A549 (cell line): ENCODE measurements at regions not wholly inside any gene's neighbourhood (a gene's known extent, or its start where the extent isn't known, plus 50 kb on each side); places are given as distances from the start of the nearest gene placed in this dataset.

Experiments
- ATAC-seq, 2 experiments: fragments of 200-7000 bp in 1 of 2; fragments of >200 bp in 1 of 2; cut with Nextera tagmentation in 1 of 2; cut with Tn5 transposase in 1 of 2; 3 replicates each; pipeline versions ENCODE4 v1.8.0 to v1.9.1; 2018 to 2020; ENCODE audit warnings: mild to moderate bottlenecking in 1 of 2, moderate library complexity in 1 of 2
- CTCF ChIA-PET: fragments of 300-600 bp; sonication (Branson Sonifier 250); formaldehyde crosslinking; extraction: SDS; loops from one replicate; lab custom pipeline; 2021; ENCODE audit warnings: antibody characterized with exemption, inconsistent platforms; lab: Yijun Ruan, JAX
- POLR2A ChIA-PET: fragments of 350-600 bp; formaldehyde crosslinking; extraction: SDS; loops from one replicate; lab custom pipeline; 2021; ENCODE audit warnings: antibody characterized with exemption, inconsistent platforms; lab: Yijun Ruan, JAX
- DNase-seq, 2 experiments: peaks; one replicate each; pipeline versions ENCODE4 v3.0.0 to v3.0.0-alpha.2; 2011 to 2016; ENCODE audit warnings: low read depth in 1 of 2, low spot score in 1 of 2
- FAIRE-seq: peaks from 2 replicates; lab custom pipeline; 2011; peaks lifted over from hg19 to GRCh38; lab: Jason Lieb, UNC
- H3K27ac ChIP-seq, 2 experiments: fragments of >200 bp; sonication (Bioruptor Twin); formaldehyde crosslinking; 3 replicates each; pipeline ENCODE4 v1.5.1; 2016 to 2017
- H3K4me1 ChIP-seq: fragments of >200 bp; sonication (Bioruptor Twin); formaldehyde crosslinking; 3 replicates; pipeline ENCODE4 v1.6.1; 2016
- H3K4me2 ChIP-seq: fragments of >200 bp; sonication (Bioruptor Twin); formaldehyde crosslinking; 3 replicates; pipeline ENCODE4 v1.6.1; 2016
- H3K4me3 ChIP-seq: fragments of >200 bp; sonication (Bioruptor Twin); formaldehyde crosslinking; 3 replicates; pipeline ENCODE4 v1.5.1; 2016
- H3K9me3 ChIP-seq: fragments of >200 bp; sonication (Bioruptor Twin); formaldehyde crosslinking; 3 replicates; pipeline ENCODE4 v1.6.1; 2016
- CBX2 ChIP-seq: fragments of 200-600 bp; sonication (generic); IDR thresholded peaks from 2 replicates; pipeline ENCODE4 v1.6.1; 2016; ENCODE audit warnings: low read depth, mild to moderate bottlenecking, borderline replicate concordance
- CBX8 ChIP-seq: fragments of 200-600 bp; sonication (generic); IDR thresholded peaks from 2 replicates; pipeline ENCODE4 v1.6.1; 2016
- CEBPB ChIP-seq, 2 experiments: fragments of >200 bp in 1 of 2; sonication (Bioruptor Twin) in 1 of 2; formaldehyde crosslinking in 1 of 2; IDR thresholded peaks; 2 replicates each; pipeline ENCODE4 v1.6.1; 2012 to 2016
- CHD4 ChIP-seq: fragments of 200-600 bp; sonication (generic); IDR thresholded peaks from 2 replicates; pipeline ENCODE4 v1.6.1; 2016; ENCODE audit warnings: antibody characterized with exemption, mild to moderate bottlenecking, borderline replicate concordance
- EHF ChIP-seq: fragments of 250-450 bp; sonication (Bioruptor Pico); IDR thresholded peaks from 2 replicates; pipeline ENCODE4 v1.5.0; 2020; ENCODE audit warnings: mild to moderate bottlenecking
- EP300 ChIP-seq, 2 experiments: fragments of >200 bp; sonication (Bioruptor Twin); formaldehyde crosslinking; IDR thresholded peaks; 2 replicates in 1 of 2; 3 replicates in 1 of 2; pipeline ENCODE4 v1.6.1; 2016 to 2017
- FOSB ChIP-seq: fragments of 250-450 bp; sonication (Bioruptor Pico); IDR thresholded peaks from 2 replicates; pipeline ENCODE4 v1.5.0; 2020; ENCODE audit warnings: mild to moderate bottlenecking, moderate library complexity
- GATA3 ChIP-seq: IDR thresholded peaks from 2 replicates; pipeline ENCODE4 v1.6.1; 2012; ENCODE audit warnings: borderline replicate concordance
- HEYL ChIP-seq: fragments of 250-450 bp; sonication (Bioruptor Pico); IDR thresholded peaks from 2 replicates; pipeline ENCODE4 v1.8.0; 2021; ENCODE audit warnings: mild to moderate bottlenecking, moderate library complexity
- KDM1A ChIP-seq: fragments of 200-600 bp; sonication (generic); IDR thresholded peaks from 2 replicates; pipeline ENCODE4 v1.6.1; 2016; ENCODE audit warnings: low read depth, mild to moderate bottlenecking
- KDM5A ChIP-seq: fragments of 200-600 bp; sonication (generic); IDR thresholded peaks from 2 replicates; pipeline ENCODE4 v1.6.1; 2016; ENCODE audit warnings: antibody characterized with exemption, mild to moderate bottlenecking
- MAZ ChIP-seq: fragments of 150-350 bp; IDR thresholded peaks from 2 replicates; pipeline ENCODE4 v1.6.1; 2014; ENCODE audit warnings: antibody characterized with exemption, low read depth, low read length, borderline replicate concordance
- MYC ChIP-seq: IDR thresholded peaks from 2 replicates; pipeline ENCODE4 v1.6.1; 2012; ENCODE audit warnings: mild to moderate bottlenecking, inconsistent platforms, low read length, improper control_type of control experiment, borderline replicate concordance
- NFE2L2 ChIP-seq: fragments of 150-350 bp; conservative IDR thresholded peaks from 2 replicates; pipeline ENCODE4 v1.6.1; 2014; ENCODE audit warnings: low read length
- NR3C1 ChIP-seq: fragments of >200 bp; sonication (Bioruptor Twin); formaldehyde crosslinking; IDR thresholded peaks from 3 replicates; pipeline ENCODE4 v1.6.1; 2017
- POLR2AphosphoS2 ChIP-seq: conservative IDR thresholded peaks from 2 replicates; pipeline ENCODE4 v1.6.1; 2012; ENCODE audit warnings: low read length, improper control_type of control experiment, inconsistent platforms
- RCOR1 ChIP-seq: fragments of 150-350 bp; IDR thresholded peaks from 2 replicates; pipeline ENCODE4 v1.6.1; 2014; ENCODE audit warnings: antibody characterized with exemption, low read length, low read depth
- SREBF2 ChIP-seq: fragments of 450-650 bp; IDR thresholded peaks from 2 replicates; pipeline ENCODE4 v1.6.1; 2014; ENCODE audit warnings: mild to moderate bottlenecking, moderate library complexity
- TP53 ChIP-seq: fragments of 250-450 bp; sonication (Bioruptor Pico); IDR thresholded peaks from 2 replicates; pipeline ENCODE4 v1.5.0; 2021; ENCODE audit warnings: mild to moderate bottlenecking, moderate library complexity
- ZSCAN20 ChIP-seq: fragments of 250-450 bp; sonication (Bioruptor Pico); IDR thresholded peaks from 2 replicates; pipeline ENCODE4 v1.8.0; 2022; ENCODE audit warnings: mild to moderate bottlenecking, moderate library complexity
- WGBS: methylation state at CpG from one replicate; pipeline ENCODE4 v1.1.6; 2017; ENCODE audit errors: missing lambda C conversion rate; 5-methylcytosine and 5-hydroxymethylcytosine counted together
- TF ChIP-seq, protein P1 (sequence below): fragments of >200 bp; sonication (Bioruptor Twin); formaldehyde crosslinking; IDR thresholded peaks from 3 replicates; pipeline ENCODE4 v1.6.1; 2016
- TF ChIP-seq, protein P2 (sequence below): IDR thresholded peaks from 2 replicates; pipeline ENCODE4 v1.6.1; 2012
- TF ChIP-seq, protein P3 (sequence below): IDR thresholded peaks from 2 replicates; pipeline ENCODE4 v1.6.1; 2012; ENCODE audit warnings: low read depth, borderline replicate concordance
- TF ChIP-seq, protein P4 (sequence below): fragments of 250-450 bp; sonication (Bioruptor Pico); IDR thresholded peaks from 2 replicates; pipeline ENCODE4 v1.5.0; 2020; ENCODE audit warnings: low read depth, mild to moderate bottlenecking, moderate library complexity
- TF ChIP-seq, protein P5 (sequence below): fragments of 450-650 bp; IDR thresholded peaks from 2 replicates; pipeline ENCODE4 v1.6.1; 2014; ENCODE audit warnings: antibody characterized with exemption

DNA sequence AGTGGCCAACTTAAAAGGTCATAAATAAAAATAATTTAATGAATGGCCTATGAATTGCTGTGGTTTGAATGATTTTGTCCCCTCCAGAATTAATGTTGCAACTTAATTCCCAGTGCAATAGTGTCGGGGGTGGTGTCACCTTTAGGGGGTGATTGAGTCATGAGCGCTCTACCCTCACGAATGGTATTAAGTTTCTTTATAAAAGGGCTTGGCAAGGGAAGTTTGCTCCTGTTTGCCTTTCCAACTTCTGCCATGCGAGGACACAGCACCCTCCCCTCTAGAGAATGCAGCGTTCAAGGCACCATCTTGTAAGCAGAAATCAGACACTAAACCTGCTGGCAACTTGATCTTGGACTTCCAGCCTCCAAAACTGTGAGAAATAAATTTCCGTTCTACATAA lies 253.3 kb downstream of the ATXN7L3B start (continued):
- TF ChIP-seq, protein P1, sequence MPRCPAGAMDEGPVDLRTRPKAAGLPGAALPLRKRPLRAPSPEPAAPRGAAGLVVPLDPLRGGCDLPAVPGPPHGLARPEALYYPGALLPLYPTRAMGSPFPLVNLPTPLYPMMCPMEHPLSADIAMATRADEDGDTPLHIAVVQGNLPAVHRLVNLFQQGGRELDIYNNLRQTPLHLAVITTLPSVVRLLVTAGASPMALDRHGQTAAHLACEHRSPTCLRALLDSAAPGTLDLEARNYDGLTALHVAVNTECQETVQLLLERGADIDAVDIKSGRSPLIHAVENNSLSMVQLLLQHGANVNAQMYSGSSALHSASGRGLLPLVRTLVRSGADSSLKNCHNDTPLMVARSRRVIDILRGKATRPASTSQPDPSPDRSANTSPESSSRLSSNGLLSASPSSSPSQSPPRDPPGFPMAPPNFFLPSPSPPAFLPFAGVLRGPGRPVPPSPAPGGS: no peak
- no peak for TF ChIP-seq EP300 (IDR thresholded peaks at IDR 0.05)
- no peak for TF ChIP-seq NFE2L2
- no peak for TF ChIP-seq FOSB (CRISPR knock-in tag)
- TF ChIP-seq HEYL (CRISPR knock-in tag): no peak
- TF ChIP-seq, protein P2, sequence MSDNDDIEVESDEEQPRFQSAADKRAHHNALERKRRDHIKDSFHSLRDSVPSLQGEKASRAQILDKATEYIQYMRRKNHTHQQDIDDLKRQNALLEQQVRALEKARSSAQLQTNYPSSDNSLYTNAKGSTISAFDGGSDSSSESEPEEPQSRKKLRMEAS: no peak
- TF ChIP-seq, protein P3, sequence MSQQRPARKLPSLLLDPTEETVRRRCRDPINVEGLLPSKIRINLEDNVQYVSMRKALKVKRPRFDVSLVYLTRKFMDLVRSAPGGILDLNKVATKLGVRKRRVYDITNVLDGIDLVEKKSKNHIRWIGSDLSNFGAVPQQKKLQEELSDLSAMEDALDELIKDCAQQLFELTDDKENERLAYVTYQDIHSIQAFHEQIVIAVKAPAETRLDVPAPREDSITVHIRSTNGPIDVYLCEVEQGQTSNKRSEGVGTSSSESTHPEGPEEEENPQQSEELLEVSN: no peak

DNA sequence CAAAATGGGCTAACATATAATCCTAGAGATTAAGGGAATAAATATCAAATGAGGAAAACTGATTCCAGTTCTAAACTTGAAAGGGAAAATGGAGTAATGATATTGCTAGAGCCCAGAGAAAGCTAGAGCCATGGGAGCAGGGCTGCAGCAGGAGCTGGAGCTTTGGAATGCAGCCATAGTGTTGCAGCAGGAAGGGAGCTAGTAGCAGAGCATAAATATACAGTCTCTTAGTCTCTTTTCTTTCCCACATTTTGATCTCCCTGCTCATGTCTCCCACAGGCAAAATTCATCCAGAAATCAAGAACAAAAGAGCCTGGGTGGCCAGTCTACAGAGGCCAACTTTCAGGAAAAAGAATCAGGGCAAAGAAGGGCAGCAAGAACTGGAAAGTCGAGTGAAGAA lies 253.7 kb downstream of the ATXN7L3B start:
- CTCF ChIA-PET: no interaction called here
- no peaks in the 10 kb centered on the region for H3K9me3 ChIP-seq
- POLR2A ChIA-PET: no interaction called here
- no peaks in the 10 kb centered on the region for H3K4me1 ChIP-seq
- no peak overlapping the region for H3K27ac ChIP-seq
- H3K4me3 ChIP-seq: no peak overlapping the region
- ATAC-seq: no peak
- no peak overlapping the region for H3K4me2 ChIP-seq
- WGBS: 26% methylated on average over 1 of the region's 1 CpG
- no peak for FAIRE-seq
- no peak for DNase-seq
- TF ChIP-seq TP53 (CRISPR knock-in tag) (no peak), CEBPB (IDR thresholded peaks at IDR 0.05) (no peak), GATA3 (no peak), KDM5A (no peak), ZSCAN20 (CRISPR knock-in tag) (no peak), SREBF2 (no peak), CBX8 (no peak), MYC (no peak), EHF (CRISPR knock-in tag) (no peak), CHD4 (no peak), CBX2 (no peak), FOSB (CRISPR knock-in tag) (no peak), KDM1A (no peak), POLR2AphosphoS2 (no peak), NR3C1 (no peak), MAZ (no peak), RCOR1 (no peak)
- TF ChIP-seq, protein P4, sequence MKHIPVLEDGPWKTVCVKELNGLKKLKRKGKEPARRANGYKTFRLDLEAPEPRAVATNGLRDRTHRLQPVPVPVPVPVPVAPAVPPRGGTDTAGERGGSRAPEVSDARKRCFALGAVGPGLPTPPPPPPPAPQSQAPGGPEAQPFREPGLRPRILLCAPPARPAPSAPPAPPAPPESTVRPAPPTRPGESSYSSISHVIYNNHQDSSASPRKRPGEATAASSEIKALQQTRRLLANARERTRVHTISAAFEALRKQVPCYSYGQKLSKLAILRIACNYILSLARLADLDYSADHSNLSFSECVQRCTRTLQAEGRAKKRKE (CRISPR knock-in tag): no peak
- TF ChIP-seq, protein P5, sequence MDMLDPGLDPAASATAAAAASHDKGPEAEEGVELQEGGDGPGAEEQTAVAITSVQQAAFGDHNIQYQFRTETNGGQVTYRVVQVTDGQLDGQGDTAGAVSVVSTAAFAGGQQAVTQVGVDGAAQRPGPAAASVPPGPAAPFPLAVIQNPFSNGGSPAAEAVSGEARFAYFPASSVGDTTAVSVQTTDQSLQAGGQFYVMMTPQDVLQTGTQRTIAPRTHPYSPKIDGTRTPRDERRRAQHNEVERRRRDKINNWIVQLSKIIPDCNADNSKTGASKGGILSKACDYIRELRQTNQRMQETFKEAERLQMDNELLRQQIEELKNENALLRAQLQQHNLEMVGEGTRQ: no peak
- TF ChIP-seq, protein P1: no peak
